Liver (tissue), 8 donors: ENCODE measurements at regions not wholly inside any gene's neighbourhood (a gene's known extent, or its start where the extent isn't known, plus 50 kb on each side); places are given as distances from the start of the nearest gene placed in this dataset.

ENCODE experiments used
- DNase-seq: peaks from one replicate; pipeline ENCODE4 v3.0.0-alpha.2; 2017; ENCODE audit warnings: low spot score
- H3K27ac ChIP-seq, 2 donors: one replicate each; pipeline ENCODE4 v1.7.0; 2013; ENCODE audit warnings: inconsistent platforms in 2 of 2, low read length in 2 of 2, control low read depth in 1 of 2, low read depth in 1 of 2, mild to moderate bottlenecking in 1 of 2
- H3K27me3 ChIP-seq, 4 donors: one replicate each; pipeline versions ENCODE4 v1.6.1 to v1.7.0; 2013; ENCODE audit warnings: low read length in 3 of 4, inconsistent platforms in 1 of 4, mild to moderate bottlenecking in 1 of 4, moderate library complexity in 1 of 4; ENCODE audit not compliant: control insufficient read depth in 4 of 4, insufficient read depth in 4 of 4
- H3K36me3 ChIP-seq, 4 donors: one replicate each; pipeline versions ENCODE4 v1.6.1 to v1.7.0; 2013; ENCODE audit warnings: low read length in 3 of 4, mild to moderate bottlenecking in 3 of 4, low read depth in 1 of 4, moderate library complexity in 1 of 4; ENCODE audit not compliant: control insufficient read depth in 4 of 4, insufficient read depth in 3 of 4
- H3K4me1 ChIP-seq, 4 donors: one replicate each; pipeline versions ENCODE4 v1.6.1 to v1.7.0; 2013; ENCODE audit warnings: low read length in 3 of 4, mild to moderate bottlenecking in 3 of 4, moderate library complexity in 1 of 4; ENCODE audit not compliant: control insufficient read depth in 4 of 4, insufficient read depth in 4 of 4
- H3K4me3 ChIP-seq, 3 donors: one replicate each; pipeline versions ENCODE4 v1.6.1 to v1.7.0; 2013; ENCODE audit warnings: low read length in 3 of 3, control low read depth in 1 of 3, low read depth in 1 of 3, mild to moderate bottlenecking in 1 of 3
- H3K9ac ChIP-seq, 2 donors: one replicate each; pipeline ENCODE4 v1.7.0; 2013; ENCODE audit warnings: low read length in 2 of 2, mild to moderate bottlenecking in 2 of 2, moderate library complexity in 2 of 2, control low read depth in 1 of 2, low read depth in 1 of 2
- H3K9me3 ChIP-seq, 4 donors: one replicate each; pipeline versions ENCODE4 v1.6.1 to v1.7.0; 2013; ENCODE audit warnings: low read length in 3 of 4; ENCODE audit not compliant: control insufficient read depth in 4 of 4
- EGR1 ChIP-seq, 2 donors: IDR thresholded peaks; 2 replicates each; pipeline ENCODE4 v1.6.1; 2016 to 2018; ENCODE audit warnings: antibody characterized with exemption in 2 of 2, low read depth in 2 of 2
- FOXA1 ChIP-seq: IDR thresholded peaks from 2 replicates; pipeline ENCODE4 v1.6.1; 2016; ENCODE audit warnings: antibody characterized with exemption
- FOXA2 ChIP-seq: IDR thresholded peaks from 2 replicates; pipeline ENCODE4 v1.6.1; 2016; ENCODE audit warnings: antibody characterized with exemption
- GABPA ChIP-seq, 2 donors: IDR thresholded peaks in 1 of 2; conservative IDR thresholded peaks in 1 of 2; 2 replicates each; pipeline ENCODE4 v1.6.1; 2016; ENCODE audit warnings: antibody characterized with exemption in 2 of 2, mild to moderate bottlenecking in 1 of 2, moderate library complexity in 1 of 2
- HNF4A ChIP-seq, 2 donors: conservative IDR thresholded peaks; 2 replicates each; pipeline ENCODE4 v1.6.1; 2016; ENCODE audit warnings: antibody characterized with exemption in 2 of 2, mild to moderate bottlenecking in 2 of 2
- HNF4G ChIP-seq: IDR thresholded peaks from 2 replicates; pipeline ENCODE4 v1.6.1; 2016; ENCODE audit warnings: antibody characterized with exemption
- JUND ChIP-seq, 2 donors: IDR thresholded peaks; 2 replicates each; pipeline ENCODE4 v1.6.1; 2016; ENCODE audit warnings: antibody characterized with exemption in 2 of 2
- NR2F2 ChIP-seq: IDR thresholded peaks from 2 replicates; pipeline ENCODE4 v1.6.1; 2016; ENCODE audit warnings: antibody characterized with exemption
- RAD21 ChIP-seq, 2 donors: IDR thresholded peaks; 2 replicates each; pipeline ENCODE4 v1.6.1; 2016; ENCODE audit warnings: antibody characterized with exemption in 2 of 2, mild to moderate bottlenecking in 2 of 2
- RXRA ChIP-seq, 2 donors: IDR thresholded peaks; 2 replicates each; pipeline ENCODE4 v1.6.1; 2017 to 2018; ENCODE audit warnings: antibody characterized with exemption in 2 of 2, mild to moderate bottlenecking in 1 of 2
- SP1 ChIP-seq: IDR thresholded peaks from 2 replicates; pipeline ENCODE4 v1.6.1; 2018; ENCODE audit warnings: antibody characterized with exemption, mild to moderate bottlenecking
- TAF1 ChIP-seq: conservative IDR thresholded peaks from 2 replicates; pipeline ENCODE4 v1.6.1; 2016; ENCODE audit warnings: antibody characterized with exemption, mild to moderate bottlenecking
- YY1 ChIP-seq: IDR thresholded peaks from 2 replicates; pipeline ENCODE4 v1.6.1; 2016; ENCODE audit warnings: antibody characterized with exemption, mild to moderate bottlenecking
- WGBS: extraction: QIAGEN DNeasy Blood & Tissue Kit; methylation state at CpG from one replicate; pipeline ENCODE4 v1.1.7; 2013; 5-methylcytosine and 5-hydroxymethylcytosine counted together
- TF ChIP-seq, protein P1 (sequence below): IDR thresholded peaks from 2 replicates; pipeline ENCODE4 v1.6.1; 2016; ENCODE audit warnings: antibody characterized with exemption
- TF ChIP-seq, protein P2 (sequence below): IDR thresholded peaks from 2 replicates; pipeline ENCODE4 v1.6.1; 2016; ENCODE audit warnings: antibody characterized with exemption
- TF ChIP-seq, protein P3 (sequence below): fragments of 150-350 bp; IDR thresholded peaks from 2 replicates; pipeline ENCODE4 v1.5.1; 2017; ENCODE audit warnings: improper control_type of control experiment, low read depth, low read length; ENCODE audit not compliant: missing input control
- TF ChIP-seq, protein P4 (sequence below): IDR thresholded peaks from 2 replicates; pipeline ENCODE4 v1.6.1; 2016; ENCODE audit warnings: antibody characterized with exemption, mild to moderate bottlenecking
- TF ChIP-seq, protein P5 (sequence below): IDR thresholded peaks from 2 replicates; pipeline ENCODE4 v1.6.1; 2016; ENCODE audit warnings: antibody characterized with exemption
- donor health status: healthy.
- donor health status: healthy.
- donor health status: healthy.
- donor health status: healthy.
- donor health status: healthy.

DNA sequence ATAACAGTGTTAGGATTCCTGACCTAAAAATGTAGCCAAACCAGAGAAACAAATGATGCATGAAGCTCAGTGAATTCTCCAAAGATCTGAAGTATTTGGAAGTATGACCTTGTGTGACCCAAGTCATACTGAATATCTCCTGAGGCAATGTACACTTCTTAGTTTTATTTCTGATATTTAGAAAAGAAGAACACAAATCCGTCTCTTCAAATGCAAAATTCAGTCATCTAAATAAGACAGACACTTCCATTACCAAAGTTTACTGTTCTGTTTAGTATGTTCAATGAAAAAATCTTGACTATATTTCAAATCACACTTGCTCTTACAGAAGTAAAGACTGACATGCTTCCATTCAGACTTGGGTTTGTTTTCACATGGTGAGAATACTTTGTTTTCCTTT lies 495.7 kb downstream of the RIT2 start:
- H3K9me3 ChIP-seq: no peaks in the 10 kb centered on the region

DNA sequence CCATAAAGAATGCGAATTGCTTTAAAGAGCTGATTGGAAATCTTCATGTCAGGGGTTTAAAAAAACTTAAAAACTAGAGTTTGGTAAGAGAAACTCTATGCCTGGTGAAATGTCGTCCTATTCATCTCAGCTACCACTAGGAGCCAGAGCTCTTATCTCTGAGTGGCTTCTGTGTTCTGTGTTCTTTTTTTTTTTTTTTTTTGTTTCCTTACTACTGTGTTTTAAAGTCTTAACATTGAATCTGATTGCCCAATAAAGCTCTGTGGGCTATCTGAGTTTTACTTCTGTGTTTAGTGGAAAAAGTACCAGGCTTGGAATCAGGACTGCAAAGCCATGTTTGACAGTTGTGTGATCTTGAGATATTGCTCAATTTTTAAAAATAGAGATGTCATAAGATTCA lies 494.8 kb downstream of the RIT2 start:
- no peaks in the 10 kb centered on the region for H3K4me1 ChIP-seq
- H3K27me3 ChIP-seq: no peaks in the 10 kb centered on the region
- no peak for TF ChIP-seq JUND (IDR thresholded peaks at IDR 0.05)
- TF ChIP-seq, protein P1, sequence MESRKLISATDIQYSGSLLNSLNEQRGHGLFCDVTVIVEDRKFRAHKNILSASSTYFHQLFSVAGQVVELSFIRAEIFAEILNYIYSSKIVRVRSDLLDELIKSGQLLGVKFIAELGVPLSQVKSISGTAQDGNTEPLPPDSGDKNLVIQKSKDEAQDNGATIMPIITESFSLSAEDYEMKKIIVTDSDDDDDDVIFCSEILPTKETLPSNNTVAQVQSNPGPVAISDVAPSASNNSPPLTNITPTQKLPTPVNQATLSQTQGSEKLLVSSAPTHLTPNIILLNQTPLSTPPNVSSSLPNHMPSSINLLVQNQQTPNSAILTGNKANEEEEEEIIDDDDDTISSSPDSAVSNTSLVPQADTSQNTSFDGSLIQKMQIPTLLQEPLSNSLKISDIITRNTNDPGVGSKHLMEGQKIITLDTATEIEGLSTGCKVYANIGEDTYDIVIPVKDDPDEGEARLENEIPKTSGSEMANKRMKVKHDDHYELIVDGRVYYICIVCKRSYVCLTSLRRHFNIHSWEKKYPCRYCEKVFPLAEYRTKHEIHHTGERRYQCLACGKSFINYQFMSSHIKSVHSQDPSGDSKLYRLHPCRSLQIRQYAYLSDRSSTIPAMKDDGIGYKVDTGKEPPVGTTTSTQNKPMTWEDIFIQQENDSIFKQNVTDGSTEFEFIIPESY: no peak
- TF ChIP-seq, protein P2, sequence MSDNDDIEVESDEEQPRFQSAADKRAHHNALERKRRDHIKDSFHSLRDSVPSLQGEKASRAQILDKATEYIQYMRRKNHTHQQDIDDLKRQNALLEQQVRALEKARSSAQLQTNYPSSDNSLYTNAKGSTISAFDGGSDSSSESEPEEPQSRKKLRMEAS: no peak
- no peak for TF ChIP-seq NR2F2
- TF ChIP-seq RXRA (IDR thresholded peaks at IDR 0.05): no peak
- TF ChIP-seq HNF4A (conservative IDR thresholded peaks at IDR 0.05): no peak
- no peak for TF ChIP-seq EGR1 (IDR thresholded peaks at IDR 0.05; ENCODE audit: low read depth in 2 of 2)
- TF ChIP-seq FOXA1: no peak
- TF ChIP-seq, protein P3, sequence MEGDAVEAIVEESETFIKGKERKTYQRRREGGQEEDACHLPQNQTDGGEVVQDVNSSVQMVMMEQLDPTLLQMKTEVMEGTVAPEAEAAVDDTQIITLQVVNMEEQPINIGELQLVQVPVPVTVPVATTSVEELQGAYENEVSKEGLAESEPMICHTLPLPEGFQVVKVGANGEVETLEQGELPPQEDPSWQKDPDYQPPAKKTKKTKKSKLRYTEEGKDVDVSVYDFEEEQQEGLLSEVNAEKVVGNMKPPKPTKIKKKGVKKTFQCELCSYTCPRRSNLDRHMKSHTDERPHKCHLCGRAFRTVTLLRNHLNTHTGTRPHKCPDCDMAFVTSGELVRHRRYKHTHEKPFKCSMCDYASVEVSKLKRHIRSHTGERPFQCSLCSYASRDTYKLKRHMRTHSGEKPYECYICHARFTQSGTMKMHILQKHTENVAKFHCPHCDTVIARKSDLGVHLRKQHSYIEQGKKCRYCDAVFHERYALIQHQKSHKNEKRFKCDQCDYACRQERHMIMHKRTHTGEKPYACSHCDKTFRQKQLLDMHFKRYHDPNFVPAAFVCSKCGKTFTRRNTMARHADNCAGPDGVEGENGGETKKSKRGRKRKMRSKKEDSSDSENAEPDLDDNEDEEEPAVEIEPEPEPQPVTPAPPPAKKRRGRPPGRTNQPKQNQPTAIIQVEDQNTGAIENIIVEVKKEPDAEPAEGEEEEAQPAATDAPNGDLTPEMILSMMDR: no peak
- TF ChIP-seq TAF1: no peak
- no peak for TF ChIP-seq FOXA2
- 62% methylated on average over 2 of the region's 2 CpGs for WGBS
- H3K9me3 ChIP-seq: no peaks in the 10 kb centered on the region
- DNase-seq: no peak
- H3K9ac ChIP-seq: no peak overlapping the region
- no peak overlapping the region for H3K27ac ChIP-seq
- H3K36me3 ChIP-seq: no peaks in the 10 kb centered on the region
- H3K4me3 ChIP-seq: no peak overlapping the region

More for the DNA sequence above, 495.7 kb downstream of the RIT2 start:
- TF ChIP-seq, protein P2: no peak
- TF ChIP-seq RXRA (IDR thresholded peaks at IDR 0.05) (no peak), FOXA1 (no peak), RAD21 (IDR thresholded peaks at IDR 0.05) (no peak), SP1 (no peak), HNF4A (conservative IDR thresholded peaks at IDR 0.05) (no peak), FOXA2 (no peak), TAF1 (no peak), JUND (IDR thresholded peaks at IDR 0.05) (no peak), GABPA (IDR thresholded peaks at IDR 0.05 in 1 of 2, conservative IDR thresholded peaks at IDR 0.05 in 1 of 2) (no peak), HNF4G (no peak), YY1 (no peak), NR2F2 (no peak), EGR1 (IDR thresholded peaks at IDR 0.05; ENCODE audit: low read depth in 2 of 2) (no peak)
- TF ChIP-seq, protein P4, sequence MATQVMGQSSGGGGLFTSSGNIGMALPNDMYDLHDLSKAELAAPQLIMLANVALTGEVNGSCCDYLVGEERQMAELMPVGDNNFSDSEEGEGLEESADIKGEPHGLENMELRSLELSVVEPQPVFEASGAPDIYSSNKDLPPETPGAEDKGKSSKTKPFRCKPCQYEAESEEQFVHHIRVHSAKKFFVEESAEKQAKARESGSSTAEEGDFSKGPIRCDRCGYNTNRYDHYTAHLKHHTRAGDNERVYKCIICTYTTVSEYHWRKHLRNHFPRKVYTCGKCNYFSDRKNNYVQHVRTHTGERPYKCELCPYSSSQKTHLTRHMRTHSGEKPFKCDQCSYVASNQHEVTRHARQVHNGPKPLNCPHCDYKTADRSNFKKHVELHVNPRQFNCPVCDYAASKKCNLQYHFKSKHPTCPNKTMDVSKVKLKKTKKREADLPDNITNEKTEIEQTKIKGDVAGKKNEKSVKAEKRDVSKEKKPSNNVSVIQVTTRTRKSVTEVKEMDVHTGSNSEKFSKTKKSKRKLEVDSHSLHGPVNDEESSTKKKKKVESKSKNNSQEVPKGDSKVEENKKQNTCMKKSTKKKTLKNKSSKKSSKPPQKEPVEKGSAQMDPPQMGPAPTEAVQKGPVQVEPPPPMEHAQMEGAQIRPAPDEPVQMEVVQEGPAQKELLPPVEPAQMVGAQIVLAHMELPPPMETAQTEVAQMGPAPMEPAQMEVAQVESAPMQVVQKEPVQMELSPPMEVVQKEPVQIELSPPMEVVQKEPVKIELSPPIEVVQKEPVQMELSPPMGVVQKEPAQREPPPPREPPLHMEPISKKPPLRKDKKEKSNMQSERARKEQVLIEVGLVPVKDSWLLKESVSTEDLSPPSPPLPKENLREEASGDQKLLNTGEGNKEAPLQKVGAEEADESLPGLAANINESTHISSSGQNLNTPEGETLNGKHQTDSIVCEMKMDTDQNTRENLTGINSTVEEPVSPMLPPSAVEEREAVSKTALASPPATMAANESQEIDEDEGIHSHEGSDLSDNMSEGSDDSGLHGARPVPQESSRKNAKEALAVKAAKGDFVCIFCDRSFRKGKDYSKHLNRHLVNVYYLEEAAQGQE: no peak
- TF ChIP-seq, protein P1: no peak
- TF ChIP-seq, protein P5, sequence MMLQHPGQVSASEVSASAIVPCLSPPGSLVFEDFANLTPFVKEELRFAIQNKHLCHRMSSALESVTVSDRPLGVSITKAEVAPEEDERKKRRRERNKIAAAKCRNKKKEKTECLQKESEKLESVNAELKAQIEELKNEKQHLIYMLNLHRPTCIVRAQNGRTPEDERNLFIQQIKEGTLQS: no peak
- H3K9ac ChIP-seq: no peak overlapping the region
- H3K36me3 ChIP-seq: no peaks in the 10 kb centered on the region
- DNase-seq: no peak
- no peak overlapping the region for H3K4me3 ChIP-seq
- WGBS: 94% methylated on average over 1 of the region's 1 CpG
- no peaks in the 10 kb centered on the region for H3K27me3 ChIP-seq
- no peaks in the 10 kb centered on the region for H3K4me1 ChIP-seq
- H3K27ac ChIP-seq: no peak overlapping the region
